NCI-H345 treated with DMSO at 0.1 percent for 48 hours (cell line): ENCODE measurements at regions not wholly inside any gene's neighbourhood (a gene's known extent, or its start where the extent isn't known, plus 50 kb on each side); places are given as distances from the start of the nearest gene placed in this dataset.
A peak's percentile ranks its signal among the peaks of the same experiment; 100 is the strongest.
"Not testable (repeated sequence)": the region's sequence is repeated elsewhere in the genome, so short reads cannot be mapped to it uniquely, and the experiment has no call there.

Experiments used
- DNase-seq: peaks from one replicate; lab custom pipeline; 2025; ENCODE audit not compliant: unreplicated experiment; lab: John Stamatoyannopoulos, UW

DNA sequence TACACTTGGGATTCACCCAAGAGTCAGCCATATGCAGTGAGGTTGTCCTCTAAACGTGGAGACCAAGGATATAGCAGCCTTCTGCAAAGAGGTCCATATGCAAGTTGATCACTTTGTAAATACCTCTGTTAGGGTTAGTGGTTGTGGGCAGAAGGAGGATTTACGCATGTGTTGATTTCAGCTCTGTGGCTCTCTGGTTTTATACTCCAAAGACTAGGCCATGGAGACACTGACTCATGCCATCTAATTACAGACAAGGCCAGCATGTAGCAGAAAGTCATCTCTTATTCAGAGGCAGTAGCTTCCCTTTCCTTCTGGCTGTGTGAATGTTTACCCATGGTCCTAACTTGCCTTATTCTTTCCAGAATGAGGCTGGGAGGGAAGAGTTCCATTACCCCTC, 140.9 kb upstream of the GOLGA6L4 start:
- DNase-seq: not testable (repeated sequence)

DNA sequence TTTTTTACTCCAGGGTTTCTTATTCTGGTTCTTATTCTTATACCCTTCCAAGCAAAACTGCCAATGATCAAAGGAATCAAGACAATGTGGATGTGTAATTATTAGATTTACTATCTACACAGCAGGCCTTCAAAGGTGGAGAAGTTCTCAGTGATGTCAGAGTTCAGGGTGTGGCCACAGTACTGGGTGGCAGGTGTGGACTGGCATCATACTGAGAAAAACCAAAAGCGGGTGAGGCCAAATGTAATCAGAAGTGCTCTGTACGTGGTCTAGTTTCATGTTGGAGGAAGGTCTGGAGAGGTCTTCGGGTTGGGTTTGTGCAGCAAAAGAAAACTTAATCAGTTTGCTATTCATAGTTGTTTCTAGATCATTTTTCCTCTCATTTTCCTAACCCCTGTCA, 138.5 kb upstream of the GOLGA6L4 start:
- DNase-seq: not testable (repeated sequence)

DNA sequence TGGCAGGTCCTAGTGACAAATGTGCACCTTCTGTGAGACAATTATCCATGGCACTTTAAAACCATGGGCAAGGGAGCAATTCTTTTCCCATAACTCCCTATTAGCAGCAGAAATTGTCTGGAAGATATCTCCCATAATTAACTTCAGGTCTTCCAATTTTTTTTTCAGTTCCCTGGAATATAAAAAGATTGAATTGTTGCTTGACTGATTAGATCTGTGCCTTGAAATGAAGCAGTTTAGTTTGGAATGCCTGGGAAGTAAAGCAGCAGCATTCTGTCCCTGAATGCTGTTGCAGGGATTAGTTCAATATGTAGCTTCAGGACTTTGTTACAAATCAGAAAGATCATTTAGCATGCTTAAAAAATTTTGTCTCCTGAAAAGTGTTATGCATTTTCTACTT, 137.0 kb upstream of the GOLGA6L4 start:
- no peak for DNase-seq

DNA sequence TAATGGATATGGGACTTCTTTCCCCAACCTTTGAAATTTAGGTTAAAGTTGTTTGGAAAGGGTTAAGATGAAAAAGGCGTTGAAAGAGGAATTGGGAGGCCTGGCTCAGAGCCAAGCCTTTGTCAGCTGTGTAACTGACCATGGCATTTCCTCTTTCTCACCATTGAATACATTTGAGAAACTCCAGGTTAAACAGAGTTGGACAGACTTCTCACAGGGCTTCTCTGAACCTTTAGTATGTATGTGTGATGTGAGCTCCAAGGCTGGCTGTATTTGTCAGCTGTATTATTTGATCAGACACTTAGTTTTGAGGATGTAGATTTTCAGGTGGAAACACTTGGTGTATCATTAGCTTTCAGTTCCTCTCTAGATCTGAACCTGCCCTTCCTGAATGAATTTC, 136.4 kb upstream of the GOLGA6L4 start:
- no peak for DNase-seq

GRCh38 chr15:84103345-84103744, 132.2 kb upstream of the GOLGA6L4 start:
- DNase-seq: no peak

GRCh38 chr15:84104853-84105252, 130.7 kb upstream of the GOLGA6L4 start:
- no peak for DNase-seq

DNA sequence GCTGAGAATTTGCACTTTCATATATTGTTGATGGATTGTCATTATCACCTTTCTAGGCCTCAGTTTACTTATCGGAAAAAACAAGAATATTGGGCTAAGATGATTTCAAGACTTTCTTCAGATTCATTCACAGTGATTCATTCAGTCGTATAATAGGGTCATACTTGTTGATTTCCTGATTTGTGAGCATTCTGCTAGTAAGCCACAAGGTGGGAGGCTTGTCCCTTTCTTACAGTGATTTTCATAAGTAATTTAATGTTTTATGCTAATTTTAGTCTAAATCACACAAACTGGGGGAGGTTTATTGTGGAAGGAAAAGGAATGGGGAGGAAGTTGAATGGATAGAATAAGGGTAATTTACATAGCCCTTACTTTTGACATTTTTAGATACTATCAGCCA, 126.8 kb upstream of the GOLGA6L4 start:
- DNase-seq: no peak

GRCh38 chr15:84111575-84111974, 124.0 kb upstream of the GOLGA6L4 start:
- DNase-seq: no peak

- no peak for DNase-seq
These were observed 123.5 kb upstream of the GOLGA6L4 start for GRCh38 chr15:84112025-84112424.

DNA sequence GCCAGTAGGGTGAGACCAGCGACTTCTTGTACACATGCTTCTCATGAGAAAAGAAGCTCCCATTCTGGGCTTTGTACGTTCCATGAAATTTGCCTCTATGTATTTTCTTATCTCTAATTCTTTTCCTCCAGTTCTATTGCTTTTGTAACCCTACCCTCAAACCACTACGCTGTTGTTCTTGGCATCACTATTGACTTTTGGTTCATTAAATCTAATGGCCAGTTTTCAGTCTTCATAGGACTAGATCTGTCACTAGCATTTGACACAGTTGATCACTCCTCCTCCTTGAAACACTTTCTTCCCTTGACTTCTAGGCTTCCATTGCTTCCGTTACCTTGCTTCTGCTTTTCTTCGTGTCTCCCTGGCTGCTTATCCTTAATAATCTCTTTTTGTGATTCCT, 121.7 kb upstream of the GOLGA6L4 start:
- DNase-seq: no peak

DNA sequence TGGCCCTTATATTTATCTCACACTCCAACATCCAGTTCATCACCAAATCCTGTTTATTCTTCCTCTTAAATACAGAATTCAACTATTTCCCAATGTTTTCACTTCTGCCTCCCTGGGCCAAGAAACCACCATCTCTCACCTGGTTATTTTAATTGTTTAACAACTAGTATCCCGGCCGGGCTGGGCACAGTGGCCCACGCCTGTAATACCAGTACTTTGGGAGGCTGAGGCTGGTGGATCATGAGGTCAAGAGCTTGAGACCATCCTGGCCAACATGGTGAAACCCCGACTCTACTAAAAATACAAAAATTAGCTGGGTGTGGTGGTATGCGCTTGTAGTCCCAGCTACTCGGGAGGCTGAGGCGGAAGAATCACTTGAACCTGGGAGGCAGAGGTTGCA, 120.9 kb upstream of the GOLGA6L4 start:
- DNase-seq: not testable (repeated sequence)

- DNase-seq: not testable (repeated sequence)
These were observed 116.2 kb upstream of the GOLGA6L4 start for GRCh38 chr15:84119351-84119750.

DNA sequence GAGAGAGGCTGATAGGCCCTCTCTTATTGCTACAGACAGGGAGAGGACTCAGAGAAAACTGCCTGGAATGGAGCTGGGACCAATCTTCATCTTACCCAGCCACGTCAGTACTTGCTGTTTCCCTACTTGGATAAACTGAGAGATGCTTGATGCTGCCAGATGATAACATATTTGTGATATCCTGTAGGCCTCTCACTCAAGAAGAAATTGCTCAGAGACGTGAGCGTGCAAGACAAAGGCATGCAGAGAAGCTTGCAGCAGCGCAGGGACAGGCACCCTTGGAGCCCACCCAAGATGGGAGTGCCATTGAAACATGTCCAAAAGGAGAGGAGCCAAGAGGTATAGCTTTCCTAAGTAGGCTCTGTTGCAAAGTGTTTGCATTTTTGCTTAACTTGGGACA, 114.7 kb upstream of the GOLGA6L4 start:
- not testable (repeated sequence) for DNase-seq

DNA sequence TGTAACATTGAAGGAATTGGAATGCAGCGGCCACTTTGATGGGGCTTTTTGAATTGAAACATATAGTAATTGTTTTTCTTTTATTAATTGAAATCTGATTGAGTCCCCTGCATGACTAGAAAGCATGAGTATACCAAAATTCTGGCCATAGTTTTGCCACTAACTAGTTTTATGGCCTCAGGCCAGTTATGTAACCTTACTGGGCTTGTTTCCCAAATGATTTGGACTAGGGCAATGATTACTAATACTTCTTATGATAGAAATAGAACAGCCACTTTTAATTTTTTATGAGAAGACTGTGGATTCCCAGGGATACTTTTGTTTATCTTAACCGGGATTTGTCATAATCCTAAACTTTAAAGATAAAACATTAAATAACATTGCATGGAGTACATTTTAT, 106.9 kb upstream of the GOLGA6L4 start:
- not testable (repeated sequence) for DNase-seq

GRCh38 chr15:84130098-84130831, 105.3 kb upstream of the GOLGA6L4 start:
- DNase-seq: not testable (repeated sequence)

- not testable (repeated sequence) for DNase-seq
These were observed 99.6 kb upstream of the GOLGA6L4 start for GRCh38 chr15:84135931-84136456.

DNA sequence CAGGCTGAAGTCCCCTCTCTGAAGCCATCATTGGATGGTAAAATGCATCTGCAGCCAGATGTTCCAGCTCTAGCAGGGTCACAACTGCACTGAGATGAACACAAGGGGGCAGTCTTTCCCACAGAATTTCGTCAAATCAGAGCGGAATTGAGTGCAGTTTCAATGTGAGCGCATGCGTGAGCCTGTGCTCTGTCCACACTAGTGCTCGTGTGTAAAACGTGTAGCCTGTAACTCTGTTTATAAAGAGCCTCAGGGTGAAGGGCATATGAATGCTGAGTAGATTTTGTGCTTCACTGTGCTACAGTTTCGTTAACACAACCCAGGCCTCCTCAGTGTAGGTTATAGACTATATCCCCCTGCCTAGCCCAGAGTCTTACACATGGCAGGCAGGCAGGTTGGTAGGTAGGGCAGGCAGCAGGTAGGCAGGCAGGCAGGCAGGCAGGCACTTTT, 92.7 kb upstream of the GOLGA6L4 start:
- DNase-seq: peak; percentile 4

DNA sequence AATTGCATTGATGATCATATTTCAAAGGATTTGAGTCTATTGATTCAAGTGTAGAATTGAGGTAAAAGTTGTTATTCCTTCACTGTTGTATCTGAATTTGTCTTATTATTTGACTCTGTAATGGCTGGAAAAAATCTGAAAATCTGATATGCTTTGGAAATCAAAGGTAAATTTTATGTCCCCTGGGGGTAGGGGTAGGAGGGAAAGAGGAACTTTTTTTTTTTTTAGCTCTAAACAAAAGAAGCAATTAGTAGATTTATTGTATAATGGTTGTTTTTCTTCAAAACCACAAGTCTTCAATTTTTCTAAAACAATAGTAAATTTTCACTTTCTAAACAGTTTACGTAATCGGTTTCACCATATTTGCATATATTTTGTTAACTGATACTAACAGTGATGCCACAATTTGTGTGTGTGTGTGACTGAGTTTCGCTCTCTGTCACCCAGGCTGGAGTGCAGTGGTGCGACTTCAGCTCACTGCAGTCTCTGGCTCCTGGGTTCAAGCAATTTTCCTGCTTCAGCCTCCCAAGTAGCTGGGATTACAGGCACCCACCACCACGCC, 91.7 kb upstream of the GOLGA6L4 start:
- no peak for DNase-seq

GRCh38 chr15:84144946-84145345, 90.6 kb upstream of the GOLGA6L4 start:
- not testable (repeated sequence) for DNase-seq

DNA sequence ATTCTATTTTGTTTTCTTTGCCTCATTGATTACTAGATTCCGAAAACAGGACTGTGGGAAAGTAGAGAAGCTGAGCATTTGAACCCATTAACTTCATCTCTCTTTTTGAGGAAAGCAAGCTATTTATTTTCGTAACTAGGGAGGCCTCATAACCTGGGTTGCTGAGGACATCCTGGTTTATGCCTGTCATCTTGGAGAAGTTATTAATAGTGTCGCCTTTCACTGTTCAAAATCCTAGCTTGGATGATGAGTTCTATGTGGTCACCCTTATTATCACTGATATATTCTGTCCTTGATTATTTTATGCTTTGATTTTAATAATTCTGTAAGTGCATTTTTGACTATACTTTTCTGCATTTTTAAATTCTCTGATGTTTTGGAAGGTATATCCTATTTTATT, 89.3 kb upstream of the GOLGA6L4 start:
- not testable (repeated sequence) for DNase-seq

GRCh38 chr15:84147307-84147706, 88.3 kb upstream of the GOLGA6L4 start:
- not testable (repeated sequence) for DNase-seq

GRCh38 chr15:84151205-84151931, 84.2 kb upstream of the GOLGA6L4 start:
- no peak for DNase-seq
